GM12878 (cell line): ENCODE measurements at regions not wholly inside any gene's neighbourhood (a gene's known extent, or its start where the extent isn't known, plus 50 kb on each side); places are given as distances from the start of the nearest gene placed in this dataset.

Experiments used
- ATF3 ChIP-seq: IDR thresholded peaks from 2 replicates; pipeline ENCODE4 v1.6.1; 2011; ENCODE audit warnings: low read depth, mild to moderate bottlenecking, low read length, moderate library complexity, borderline replicate concordance; ENCODE audit errors: extremely low read depth
- CTCF ChIP-seq, 3 experiments: IDR thresholded peaks in 2 of 3; conservative IDR thresholded peaks in 1 of 3; 2 replicates each; pipeline ENCODE4 v1.5.1; 2011; ENCODE audit warnings: low read depth in 3 of 3, low read length in 3 of 3, mild to moderate bottlenecking in 3 of 3, control low read depth in 2 of 3, moderate library complexity in 2 of 3, inconsistent platforms in 1 of 3, mixed read lengths in 1 of 3; ENCODE audit not compliant: control insufficient read depth in 2 of 3, insufficient read depth in 1 of 3; ENCODE audit errors: extremely low read depth in 1 of 3
- EP300 ChIP-seq, 2 experiments: fragments of 150-350 bp in 1 of 2; IDR thresholded peaks; 2 replicates each; pipeline ENCODE4 v1.6.1; 2011 to 2012; ENCODE audit warnings: low read depth in 2 of 2, low read length in 2 of 2, borderline replicate concordance in 1 of 2, improper control_type of control experiment in 1 of 2, inconsistent platforms in 1 of 2; ENCODE audit not compliant: control insufficient read depth in 1 of 2
- EZH2 ChIP-seq: IDR thresholded peaks from 2 replicates; pipeline ENCODE4 v1.6.1; 2012; ENCODE audit warnings: low read depth, mild to moderate bottlenecking, control low read depth, inconsistent platforms, low read length, borderline replicate concordance; ENCODE audit not compliant: control insufficient read depth
- JUNB ChIP-seq: IDR thresholded peaks from 2 replicates; pipeline ENCODE4 v1.6.1; 2016; ENCODE audit warnings: antibody characterized with exemption, mild to moderate bottlenecking
- POLR2AphosphoS5 ChIP-seq: IDR thresholded peaks from 2 replicates; pipeline ENCODE4 v1.6.1; 2011; ENCODE audit warnings: mild to moderate bottlenecking, low read length, inconsistent platforms
- PRDM15 ChIP-seq: fragments of 450-650 bp; formaldehyde crosslinking; IDR thresholded peaks from 2 replicates; pipeline ENCODE4 v1.4.0; 2020; ENCODE audit warnings: mild to moderate bottlenecking, moderate library complexity
- RELA ChIP-seq: fragments of 450-650 bp; IDR thresholded peaks from 2 replicates; pipeline ENCODE4 v1.8.0; 2014; ENCODE audit warnings: borderline replicate concordance; ENCODE audit not compliant: partially characterized antibody
- ZBTB4 ChIP-seq: fragments of 450-650 bp; formaldehyde crosslinking; IDR thresholded peaks from 2 replicates; pipeline ENCODE4 v1.4.0; 2022; ENCODE audit warnings: mild to moderate bottlenecking, moderate library complexity
- ZNF687 ChIP-seq: fragments of 450-650 bp; IDR thresholded peaks from 2 replicates; pipeline ENCODE4 v1.6.1; 2017; ENCODE audit warnings: mild to moderate bottlenecking, moderate library complexity

GRCh38 chr16:7843261-7843660, 510.6 kb downstream of the RBFOX1 start:
- TF ChIP-seq POLR2AphosphoS5 (no peak), ATF3 (no peak), EZH2 (no peak), RELA (no peak), CTCF (IDR thresholded peaks at IDR 0.05 in 2 of 3, conservative IDR thresholded peaks at IDR 0.05 in 1 of 3; ENCODE audit: control insufficient read depth in 2 of 3, extremely low read depth in 1 of 3, insufficient read depth in 1 of 3, low read depth in 3 of 3, low read length in 3 of 3) (no peak), ZNF687 (no peak), ZBTB4 (CRISPR knock-in tag) (no peak), EP300 (IDR thresholded peaks at IDR 0.05; ENCODE audit: borderline replicate concordance in 1 of 2, control insufficient read depth in 1 of 2, low read depth in 2 of 2, low read length in 2 of 2) (no peak), PRDM15 (CRISPR knock-in tag) (no peak), JUNB (no peak)
